ENCODE measurements at regions not wholly inside any gene's neighbourhood (a gene's known extent, or its start where the extent isn't known, plus 50 kb on each side); places are given as distances from the start of the nearest gene placed in this dataset.

GRCh38 chr9:15081021-15081753 lies 171.0 kb upstream of the FREM1 start (continued):
- TF ChIP-seq STAT5B (CRISPR knock-in tag; IDR thresholded peaks at IDR 0.05) (no peak), MAX (IDR thresholded peaks at IDR 0.05) (0 out of 2 replicates have a peak, but pooled peaks have one; percentile 14), SALL2 (CRISPR knock-in tag; IDR thresholded peaks at IDR 0.05) (0 out of 2 replicates have a peak, but pooled peaks have one; percentile 35), ZNF230 (CRISPR knock-in tag; IDR thresholded peaks at IDR 0.05) (no peak), IKZF1 (IDR thresholded peaks at IDR 0.05) (no peak), HNF4G (IDR thresholded peaks at IDR 0.05; ENCODE audit: borderline replicate concordance, low read depth, low read length) (no peak), HNF4G (CRISPR knock-in tag; IDR thresholded peaks at IDR 0.05; ENCODE audit: borderline replicate concordance, low read depth) (no peak), PATZ1 (CRISPR knock-in tag; IDR thresholded peaks at IDR 0.05) (0 out of 2 replicates have a peak, but pooled peaks have one; percentile 25), MYPOP (CRISPR knock-in tag; IDR thresholded peaks at IDR 0.05) (no peak), ZNF652 (CRISPR knock-in tag; IDR thresholded peaks at IDR 0.05; ENCODE audit: borderline replicate concordance, low read depth) (no peak), SRY (CRISPR knock-in tag; IDR thresholded peaks at IDR 0.05) (no peak), HNF1B (CRISPR knock-in tag; IDR thresholded peaks at IDR 0.05) (peak; percentile 46), SKIL (CRISPR knock-in tag; IDR thresholded peaks at IDR 0.05; ENCODE audit: borderline replicate concordance) (no peak), MIXL1 (CRISPR knock-in tag; IDR thresholded peaks at IDR 0.05) (0 out of 2 replicates have a peak, but pooled peaks have one; percentile 23), ELF3 (CRISPR knock-in tag; IDR thresholded peaks at IDR 0.05) (peak; percentile 48; the same call in 1 of the 2 replicates), ZNF263 (CRISPR knock-in tag; IDR thresholded peaks at IDR 0.05) (no peak), ATM (IDR thresholded peaks at IDR 0.05; ENCODE audit: borderline replicate concordance) (no peak), ZNF574 (CRISPR knock-in tag; IDR thresholded peaks at IDR 0.05) (peak; percentile 43; the same call in 1 of the 2 replicates), ZNF557 (CRISPR knock-in tag; IDR thresholded peaks at IDR 0.05) (no peak), ETV5 (CRISPR knock-in tag; IDR thresholded peaks at IDR 0.05; ENCODE audit: borderline replicate concordance) (peak; percentile 59; the same call in 1 of the 2 replicates), ZBTB38 (CRISPR knock-in tag; IDR thresholded peaks at IDR 0.05) (no peak)

Measured in HepG2 (cell line).